Adrenal gland (tissue), 9 donors: ENCODE measurements at regions not wholly inside any gene's neighbourhood (a gene's known extent, or its start where the extent isn't known, plus 50 kb on each side); places are given as distances from the start of the nearest gene placed in this dataset.

ENCODE experiments used
- DNase-seq, 7 donors: peaks; one replicate each; pipeline ENCODE4 v3.0.0-alpha.2; 2019 to 2020
- H3K27ac ChIP-seq, 5 donors: fragments of 200-600 bp; sonication (generic) in 4 of 5; 1 replicate in 3 of 5; 2 replicates in 2 of 5; pipeline versions ENCODE4 v1.5.1 to v1.8.0; 2016 to 2020; ENCODE audit warnings: mild to moderate bottlenecking in 1 of 5
- H3K27me3 ChIP-seq: fragments of 200-600 bp; 2 replicates; pipeline ENCODE4 v1.8.0; 2021
- H3K36me3 ChIP-seq, 2 donors: fragments of 200-600 bp; replicated peaks in 1 of 2; 1 replicate in 1 of 2; 2 replicates in 1 of 2; pipeline versions ENCODE4 v1.5.1 to v1.8.0; 2018 to 2022
- H3K4me1 ChIP-seq, 2 donors: fragments of 200-600 bp; replicated peaks in 1 of 2; 1 replicate in 1 of 2; 2 replicates in 1 of 2; pipeline versions ENCODE4 v1.5.1 to v1.8.0; 2018 to 2021
- H3K4me3 ChIP-seq, 4 donors: fragments of 200-600 bp; sonication (generic) in 3 of 4; one replicate each; pipeline ENCODE4 v1.5.1; 2016 to 2018
- H3K9me3 ChIP-seq, 3 donors: fragments of 200-600 bp; sonication (generic) in 1 of 3; replicated peaks in 1 of 3; 1 replicate in 2 of 3; 2 replicates in 1 of 3; pipeline versions ENCODE4 v1.5.1 to v1.8.0; 2016 to 2021
- POLR2A ChIP-seq, 2 donors: fragments of 450-650 bp; IDR thresholded peaks; one replicate each; pipeline ENCODE4 v1.6.1; 2017; ENCODE audit warnings: antibody characterized with exemption in 2 of 2, mild to moderate bottlenecking in 2 of 2, moderate library complexity in 1 of 2
- WGBS, 4 donors: extraction: QIAGEN DNeasy Blood & Tissue Kit in 2 of 4; methylation state at CpG; one replicate each; pipeline versions ENCODE4 v1.1.5 to v1.1.7; 2013 to 2017; 5-methylcytosine and 5-hydroxymethylcytosine counted together
- intact Hi-C, 2 donors: fragments of 100-400 bp; cut with DNase I; formaldehyde crosslinking; loops; one replicate each; pipeline versions ENCODE4 v1.14.1 to v1.15.0; 2022 to 2023
- TF ChIP-seq, protein P1 (sequence below), 6 experiments: fragments of 450-650 bp in 4 of 6; fragments of 200-600 bp in 2 of 6; sonication (generic) in 1 of 6; IDR thresholded peaks; 1 replicate in 5 of 6; 2 replicates in 1 of 6; pipeline versions ENCODE4 v1.5.1 to v1.8.0; 2016 to 2021; ENCODE audit warnings: antibody characterized with exemption in 6 of 6, mild to moderate bottlenecking in 2 of 6, moderate library complexity in 1 of 6
- donor health status: healthy with polysubstance abuse.
- donor health status: Bipolar disorder and iron deficiency.
- donor health status: DM: yes; HTN: yes; CAD: no.
- donor health status: DM: no; HTN: no; CAD: no.
- donor health status: DM: no; HTN: no; CAD: no.

DNA sequence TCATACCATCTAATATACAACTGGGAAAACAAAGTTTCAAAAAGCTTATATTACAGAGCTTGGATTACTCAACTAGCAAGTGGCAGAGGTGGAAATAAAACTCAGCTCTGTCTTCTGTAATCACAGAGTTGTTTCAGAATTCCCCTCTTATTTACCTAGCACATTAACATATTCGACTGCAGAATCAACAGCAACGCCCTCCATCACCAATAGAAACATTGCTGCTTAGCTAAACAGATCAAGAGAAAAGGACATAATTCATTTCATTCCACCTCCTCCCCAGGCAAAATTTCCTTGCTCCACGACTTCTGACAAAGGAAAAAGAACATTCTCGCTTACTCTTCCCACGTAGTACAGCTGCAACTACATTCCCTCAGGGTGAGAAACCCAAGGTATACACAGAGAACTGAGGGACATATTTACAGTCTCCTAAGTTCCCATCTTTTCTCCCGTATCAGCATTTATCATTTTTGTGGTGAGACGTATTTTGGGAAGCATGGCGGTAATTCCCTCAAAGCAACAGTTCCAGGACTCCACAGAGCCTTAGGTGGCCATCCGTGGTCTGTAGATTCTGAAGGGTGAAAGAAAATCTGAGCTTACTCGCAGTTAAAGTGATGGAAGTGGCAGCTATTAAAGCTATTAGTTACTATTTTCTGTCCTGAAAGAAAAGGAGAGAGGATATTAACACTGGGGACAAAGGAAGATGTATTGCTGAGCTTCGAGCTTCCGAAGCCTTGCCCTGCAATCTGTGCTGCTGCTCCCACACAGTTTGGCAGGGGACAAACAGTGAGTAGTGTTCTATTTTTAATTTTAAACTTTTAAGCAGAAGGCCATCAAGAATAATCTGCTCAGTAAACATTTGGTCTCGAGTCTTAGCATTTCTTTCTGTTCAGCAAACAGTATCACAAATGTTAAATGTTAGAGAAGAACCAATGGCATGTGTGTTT lies 1296.2 kb downstream of the CDH8 start:
- Histone ChIP-seq H3K27ac (no peak overlapping the region), H3K4me3 (no peak overlapping the region), H3K9me3 (no peaks in the 10 kb centered on the region), H3K36me3 (no peaks in the 10 kb centered on the region), H3K27me3 (no peaks in the 10 kb centered on the region), H3K4me1 (no peaks in the 10 kb centered on the region)
- intact Hi-C loops: no loop called here
- TF ChIP-seq, protein P1, sequence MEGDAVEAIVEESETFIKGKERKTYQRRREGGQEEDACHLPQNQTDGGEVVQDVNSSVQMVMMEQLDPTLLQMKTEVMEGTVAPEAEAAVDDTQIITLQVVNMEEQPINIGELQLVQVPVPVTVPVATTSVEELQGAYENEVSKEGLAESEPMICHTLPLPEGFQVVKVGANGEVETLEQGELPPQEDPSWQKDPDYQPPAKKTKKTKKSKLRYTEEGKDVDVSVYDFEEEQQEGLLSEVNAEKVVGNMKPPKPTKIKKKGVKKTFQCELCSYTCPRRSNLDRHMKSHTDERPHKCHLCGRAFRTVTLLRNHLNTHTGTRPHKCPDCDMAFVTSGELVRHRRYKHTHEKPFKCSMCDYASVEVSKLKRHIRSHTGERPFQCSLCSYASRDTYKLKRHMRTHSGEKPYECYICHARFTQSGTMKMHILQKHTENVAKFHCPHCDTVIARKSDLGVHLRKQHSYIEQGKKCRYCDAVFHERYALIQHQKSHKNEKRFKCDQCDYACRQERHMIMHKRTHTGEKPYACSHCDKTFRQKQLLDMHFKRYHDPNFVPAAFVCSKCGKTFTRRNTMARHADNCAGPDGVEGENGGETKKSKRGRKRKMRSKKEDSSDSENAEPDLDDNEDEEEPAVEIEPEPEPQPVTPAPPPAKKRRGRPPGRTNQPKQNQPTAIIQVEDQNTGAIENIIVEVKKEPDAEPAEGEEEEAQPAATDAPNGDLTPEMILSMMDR (IDR thresholded peaks at IDR 0.05): no peak
- no peak for TF ChIP-seq POLR2A (IDR thresholded peaks at IDR 0.05)
- 56 to 59% (median 56%) methylated on average over 13 of the region's 13 CpGs for WGBS, 4 donors
- no peak for DNase-seq

DNA sequence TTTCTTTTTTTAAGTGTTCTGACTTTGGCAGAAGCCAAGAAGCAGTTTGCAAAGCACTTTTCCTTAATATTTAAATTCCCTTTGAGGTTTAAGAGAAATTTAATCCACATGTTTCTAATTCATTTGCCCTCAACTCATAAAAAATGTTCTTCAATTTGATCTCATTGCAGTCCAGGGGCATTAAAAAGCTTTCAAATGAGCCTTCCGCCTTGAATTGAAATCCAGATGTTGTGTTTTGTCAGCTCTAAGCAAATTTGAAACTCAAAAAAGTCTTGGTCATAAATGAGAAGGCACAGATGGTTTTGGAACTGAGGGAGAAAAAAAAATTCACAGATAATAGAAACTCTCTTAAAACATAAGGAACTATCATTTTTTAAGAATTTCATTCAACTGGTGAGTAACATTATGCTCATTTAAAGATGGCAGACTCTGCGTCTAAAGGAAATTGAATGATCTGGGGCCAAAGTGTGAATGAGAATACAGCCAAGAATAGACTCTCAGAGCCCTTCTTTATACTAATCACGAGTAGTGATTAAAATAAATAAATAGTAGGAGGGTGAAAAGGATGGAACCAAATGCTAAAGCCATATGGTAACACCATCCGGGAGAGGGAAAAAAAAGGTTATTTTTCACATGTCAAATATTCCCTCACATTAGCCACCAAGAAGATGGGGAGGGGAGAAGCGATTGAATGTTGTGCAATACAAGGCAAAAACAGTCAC lies 1304.7 kb downstream of the CDH8 start:
- no peak overlapping the region for H3K27ac ChIP-seq
- no peak overlapping the region for H3K4me3 ChIP-seq
- TF ChIP-seq POLR2A (IDR thresholded peaks at IDR 0.05): no peak
- TF ChIP-seq, protein P1 (IDR thresholded peaks at IDR 0.05): no peak
- no peaks in the 10 kb centered on the region for H3K9me3 ChIP-seq
- H3K27me3 ChIP-seq: no peaks in the 10 kb centered on the region
- 46 to 54% (median 50%) methylated on average over 5 of the region's 5 CpGs for WGBS, 4 donors
- DNase-seq: no peak
- no peaks in the 10 kb centered on the region for H3K36me3 ChIP-seq
- intact Hi-C loops: no loop called here
- H3K4me1 ChIP-seq: no peaks in the 10 kb centered on the region

DNA sequence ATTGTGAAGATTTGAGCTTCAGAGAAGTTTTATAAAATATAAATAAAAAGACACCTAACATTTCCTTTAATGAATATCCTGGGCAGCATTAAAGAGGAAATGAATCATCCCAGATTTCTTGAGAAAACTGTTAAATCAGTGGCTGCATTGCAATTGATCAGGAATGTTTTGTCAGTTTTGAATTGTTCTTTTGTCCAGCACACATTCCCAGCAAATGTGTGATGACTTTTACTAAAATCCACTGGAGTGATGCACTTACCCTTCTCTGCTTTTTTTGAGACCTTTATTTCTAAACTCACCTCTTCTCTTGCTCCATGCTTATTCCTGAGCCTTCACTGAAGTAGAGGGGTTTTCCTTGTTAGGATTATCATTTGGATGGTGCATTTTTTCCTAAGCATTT lies 1307.2 kb downstream of the CDH8 start:
- Histone ChIP-seq H3K27me3 (no peaks in the 10 kb centered on the region), H3K27ac (no peak overlapping the region), H3K4me3 (no peak overlapping the region), H3K36me3 (no peaks in the 10 kb centered on the region), H3K9me3 (no peaks in the 10 kb centered on the region), H3K4me1 (no peaks in the 10 kb centered on the region)
- TF ChIP-seq, protein P1 (IDR thresholded peaks at IDR 0.05): no peak
- no peak for TF ChIP-seq POLR2A (IDR thresholded peaks at IDR 0.05)
- DNase-seq: no peak
- intact Hi-C loops: no loop called here

DNA sequence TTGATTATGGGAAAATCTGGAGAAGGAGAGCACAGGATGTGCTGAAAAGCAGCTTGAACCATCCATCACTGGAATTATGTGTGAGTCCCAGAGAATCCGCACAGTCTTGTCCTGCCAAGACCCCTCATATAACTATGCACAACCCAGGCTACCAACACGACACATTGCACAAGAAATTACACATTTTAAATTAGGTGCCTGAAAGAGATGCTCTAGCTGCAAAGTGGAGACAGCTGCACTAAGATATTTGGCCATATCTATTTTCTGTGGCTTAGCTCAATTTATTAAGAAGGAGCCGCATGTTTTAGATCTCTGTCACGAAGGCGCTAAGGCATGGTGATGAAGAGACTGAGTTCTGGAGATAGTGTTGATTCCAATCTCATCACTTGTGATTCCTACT lies 1308.4 kb downstream of the CDH8 start:
- Histone ChIP-seq H3K4me3 (no peak overlapping the region), H3K27me3 (no peaks in the 10 kb centered on the region), H3K36me3 (no peaks in the 10 kb centered on the region), H3K4me1 (no peaks in the 10 kb centered on the region), H3K9me3 (no peaks in the 10 kb centered on the region), H3K27ac (no peak overlapping the region)
- WGBS, 4 donors: 64 to 76% (median 73%) methylated on average over 5 of the region's 5 CpGs
- intact Hi-C loops: no loop called here
- no peak for TF ChIP-seq POLR2A (IDR thresholded peaks at IDR 0.05)
- TF ChIP-seq, protein P1 (IDR thresholded peaks at IDR 0.05): no peak
- no peak for DNase-seq
